ENCODE measurements at regions not wholly inside any gene's neighbourhood (a gene's known extent, or its start where the extent isn't known, plus 50 kb on each side); places are given as distances from the start of the nearest gene placed in this dataset.

DNA sequence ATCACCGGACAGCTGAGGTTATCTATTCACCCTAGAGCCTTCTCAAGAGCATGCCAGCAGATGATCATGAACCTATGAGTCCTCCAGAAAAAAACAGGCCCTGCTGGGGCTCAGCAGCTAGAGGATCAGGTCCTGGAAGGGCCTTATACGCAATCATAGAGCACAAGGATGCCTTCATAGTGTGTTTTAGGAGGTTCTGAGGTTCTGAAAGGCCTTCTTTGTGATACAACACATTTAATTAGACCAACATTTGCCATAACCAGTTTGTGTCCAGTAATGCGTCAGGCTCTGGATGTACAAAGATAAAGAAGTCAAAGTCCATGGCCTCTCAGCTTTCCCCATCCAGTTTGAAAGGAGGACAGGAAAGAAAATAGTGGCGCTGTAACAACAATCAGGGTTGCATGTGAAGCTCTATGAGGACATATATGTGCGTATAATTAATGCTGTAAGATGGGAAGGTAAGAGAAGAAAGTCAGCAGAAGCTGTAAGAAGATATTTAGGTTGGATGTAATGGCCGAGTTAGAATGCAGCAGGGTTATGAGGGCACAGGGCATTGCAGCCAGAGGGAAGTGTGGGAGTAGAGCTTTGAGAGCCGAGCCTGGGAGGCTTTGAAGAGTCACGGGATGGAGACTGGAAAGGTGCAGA, 302.6 kb upstream of the TBL1XR1 start (continued):
- peak; percentile 55 for TF ChIP-seq CREM (IDR thresholded peaks at IDR 0.05)
- TF ChIP-seq CREM (CRISPR knock-in tag; IDR thresholded peaks at IDR 0.05), result no peak
- TF ChIP-seq, protein P1, sequence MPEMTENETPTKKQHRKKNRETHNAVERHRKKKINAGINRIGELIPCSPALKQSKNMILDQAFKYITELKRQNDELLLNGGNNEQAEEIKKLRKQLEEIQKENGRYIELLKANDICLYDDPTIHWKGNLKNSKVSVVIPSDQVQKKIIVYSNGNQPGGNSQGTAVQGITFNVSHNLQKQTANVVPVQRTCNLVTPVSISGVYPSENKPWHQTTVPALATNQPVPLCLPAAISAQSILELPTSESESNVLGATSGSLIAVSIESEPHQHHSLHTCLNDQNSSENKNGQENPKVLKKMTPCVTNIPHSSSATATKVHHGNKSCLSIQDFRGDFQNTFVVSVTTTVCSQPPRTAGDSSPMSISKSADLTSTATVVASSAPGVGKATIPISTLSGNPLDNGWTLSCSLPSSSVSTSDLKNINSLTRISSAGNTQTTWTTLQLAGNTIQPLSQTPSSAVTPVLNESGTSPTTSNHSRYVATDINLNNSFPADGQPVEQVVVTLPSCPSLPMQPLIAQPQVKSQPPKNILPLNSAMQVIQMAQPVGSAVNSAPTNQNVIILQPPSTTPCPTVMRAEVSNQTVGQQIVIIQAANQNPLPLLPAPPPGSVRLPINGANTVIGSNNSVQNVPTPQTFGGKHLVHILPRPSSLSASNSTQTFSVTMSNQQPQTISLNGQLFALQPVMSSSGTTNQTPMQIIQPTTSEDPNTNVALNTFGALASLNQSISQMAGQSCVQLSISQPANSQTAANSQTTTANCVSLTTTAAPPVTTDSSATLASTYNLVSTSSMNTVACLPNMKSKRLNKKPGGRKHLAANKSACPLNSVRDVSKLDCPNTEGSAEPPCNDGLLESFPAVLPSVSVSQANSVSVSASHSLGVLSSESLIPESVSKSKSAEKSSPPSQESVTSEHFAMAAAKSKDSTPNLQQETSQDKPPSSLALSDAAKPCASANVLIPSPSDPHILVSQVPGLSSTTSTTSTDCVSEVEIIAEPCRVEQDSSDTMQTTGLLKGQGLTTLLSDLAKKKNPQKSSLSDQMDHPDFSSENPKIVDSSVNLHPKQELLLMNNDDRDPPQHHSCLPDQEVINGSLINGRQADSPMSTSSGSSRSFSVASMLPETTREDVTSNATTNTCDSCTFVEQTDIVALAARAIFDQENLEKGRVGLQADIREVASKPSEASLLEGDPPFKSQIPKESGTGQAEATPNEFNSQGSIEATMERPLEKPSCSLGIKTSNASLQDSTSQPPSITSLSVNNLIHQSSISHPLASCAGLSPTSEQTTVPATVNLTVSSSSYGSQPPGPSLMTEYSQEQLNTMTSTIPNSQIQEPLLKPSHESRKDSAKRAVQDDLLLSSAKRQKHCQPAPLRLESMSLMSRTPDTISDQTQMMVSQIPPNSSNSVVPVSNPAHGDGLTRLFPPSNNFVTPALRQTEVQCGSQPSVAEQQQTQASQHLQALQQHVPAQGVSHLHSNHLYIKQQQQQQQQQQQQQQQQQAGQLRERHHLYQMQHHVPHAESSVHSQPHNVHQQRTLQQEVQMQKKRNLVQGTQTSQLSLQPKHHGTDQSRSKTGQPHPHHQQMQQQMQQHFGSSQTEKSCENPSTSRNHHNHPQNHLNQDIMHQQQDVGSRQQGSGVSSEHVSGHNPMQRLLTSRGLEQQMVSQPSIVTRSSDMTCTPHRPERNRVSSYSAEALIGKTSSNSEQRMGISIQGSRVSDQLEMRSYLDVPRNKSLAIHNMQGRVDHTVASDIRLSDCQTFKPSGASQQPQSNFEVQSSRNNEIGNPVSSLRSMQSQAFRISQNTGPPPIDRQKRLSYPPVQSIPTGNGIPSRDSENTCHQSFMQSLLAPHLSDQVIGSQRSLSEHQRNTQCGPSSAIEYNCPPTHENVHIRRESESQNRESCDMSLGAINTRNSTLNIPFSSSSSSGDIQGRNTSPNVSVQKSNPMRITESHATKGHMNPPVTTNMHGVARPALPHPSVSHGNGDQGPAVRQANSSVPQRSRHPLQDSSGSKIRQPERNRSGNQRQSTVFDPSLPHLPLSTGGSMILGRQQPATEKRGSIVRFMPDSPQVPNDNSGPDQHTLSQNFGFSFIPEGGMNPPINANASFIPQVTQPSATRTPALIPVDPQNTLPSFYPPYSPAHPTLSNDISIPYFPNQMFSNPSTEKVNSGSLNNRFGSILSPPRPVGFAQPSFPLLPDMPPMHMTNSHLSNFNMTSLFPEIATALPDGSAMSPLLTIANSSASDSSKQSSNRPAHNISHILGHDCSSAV (CRISPR knock-in tag; IDR thresholded peaks at IDR 0.05; ENCODE audit: borderline replicate concordance), result no peak
- no peak for TF ChIP-seq KDM5B (CRISPR knock-in tag; IDR thresholded peaks at IDR 0.05; ENCODE audit: borderline replicate concordance)
- no peak for TF ChIP-seq BRD4 (CRISPR knock-in tag; IDR thresholded peaks at IDR 0.05)
- no peak for TF ChIP-seq MXD4 (CRISPR knock-in tag; IDR thresholded peaks at IDR 0.05)
- TF ChIP-seq CCAR2 (optimal IDR thresholded peaks at IDR 0.05; ENCODE audit: low read depth, low read length), result no peak
- TF ChIP-seq, protein P2, sequence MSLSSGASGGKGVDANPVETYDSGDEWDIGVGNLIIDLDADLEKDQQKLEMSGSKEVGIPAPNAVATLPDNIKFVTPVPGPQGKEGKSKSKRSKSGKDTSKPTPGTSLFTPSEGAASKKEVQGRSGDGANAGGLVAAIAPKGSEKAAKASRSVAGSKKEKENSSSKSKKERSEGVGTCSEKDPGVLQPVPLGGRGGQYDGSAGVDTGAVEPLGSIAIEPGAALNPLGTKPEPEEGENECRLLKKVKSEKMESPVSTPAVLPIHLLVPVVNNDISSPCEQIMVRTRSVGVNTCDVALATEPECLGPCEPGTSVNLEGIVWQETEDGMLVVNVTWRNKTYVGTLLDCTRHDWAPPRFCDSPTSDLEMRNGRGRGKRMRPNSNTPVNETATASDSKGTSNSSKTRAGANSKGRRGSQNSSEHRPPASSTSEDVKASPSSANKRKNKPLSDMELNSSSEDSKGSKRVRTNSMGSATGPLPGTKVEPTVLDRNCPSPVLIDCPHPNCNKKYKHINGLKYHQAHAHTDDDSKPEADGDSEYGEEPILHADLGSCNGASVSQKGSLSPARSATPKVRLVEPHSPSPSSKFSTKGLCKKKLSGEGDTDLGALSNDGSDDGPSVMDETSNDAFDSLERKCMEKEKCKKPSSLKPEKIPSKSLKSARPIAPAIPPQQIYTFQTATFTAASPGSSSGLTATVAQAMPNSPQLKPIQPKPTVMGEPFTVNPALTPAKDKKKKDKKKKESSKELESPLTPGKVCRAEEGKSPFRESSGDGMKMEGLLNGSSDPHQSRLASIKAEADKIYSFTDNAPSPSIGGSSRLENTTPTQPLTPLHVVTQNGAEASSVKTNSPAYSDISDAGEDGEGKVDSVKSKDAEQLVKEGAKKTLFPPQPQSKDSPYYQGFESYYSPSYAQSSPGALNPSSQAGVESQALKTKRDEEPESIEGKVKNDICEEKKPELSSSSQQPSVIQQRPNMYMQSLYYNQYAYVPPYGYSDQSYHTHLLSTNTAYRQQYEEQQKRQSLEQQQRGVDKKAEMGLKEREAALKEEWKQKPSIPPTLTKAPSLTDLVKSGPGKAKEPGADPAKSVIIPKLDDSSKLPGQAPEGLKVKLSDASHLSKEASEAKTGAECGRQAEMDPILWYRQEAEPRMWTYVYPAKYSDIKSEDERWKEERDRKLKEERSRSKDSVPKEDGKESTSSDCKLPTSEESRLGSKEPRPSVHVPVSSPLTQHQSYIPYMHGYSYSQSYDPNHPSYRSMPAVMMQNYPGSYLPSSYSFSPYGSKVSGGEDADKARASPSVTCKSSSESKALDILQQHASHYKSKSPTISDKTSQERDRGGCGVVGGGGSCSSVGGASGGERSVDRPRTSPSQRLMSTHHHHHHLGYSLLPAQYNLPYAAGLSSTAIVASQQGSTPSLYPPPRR (CRISPR knock-in tag; IDR thresholded peaks at IDR 0.05; ENCODE audit: borderline replicate concordance), result peak; percentile 19; the same call in 1 of the 2 replicates
- TF ChIP-seq, protein P3, sequence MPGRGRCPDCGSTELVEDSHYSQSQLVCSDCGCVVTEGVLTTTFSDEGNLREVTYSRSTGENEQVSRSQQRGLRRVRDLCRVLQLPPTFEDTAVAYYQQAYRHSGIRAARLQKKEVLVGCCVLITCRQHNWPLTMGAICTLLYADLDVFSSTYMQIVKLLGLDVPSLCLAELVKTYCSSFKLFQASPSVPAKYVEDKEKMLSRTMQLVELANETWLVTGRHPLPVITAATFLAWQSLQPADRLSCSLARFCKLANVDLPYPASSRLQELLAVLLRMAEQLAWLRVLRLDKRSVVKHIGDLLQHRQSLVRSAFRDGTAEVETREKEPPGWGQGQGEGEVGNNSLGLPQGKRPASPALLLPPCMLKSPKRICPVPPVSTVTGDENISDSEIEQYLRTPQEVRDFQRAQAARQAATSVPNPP (CRISPR knock-in tag; IDR thresholded peaks at IDR 0.05), result no peak
- no peak; the same call in 1 of the 2 replicates for TF ChIP-seq ZNF652 (CRISPR knock-in tag; IDR thresholded peaks at IDR 0.05; ENCODE audit: borderline replicate concordance, low read depth)
- no peak for TF ChIP-seq ZNF703 (CRISPR knock-in tag; IDR thresholded peaks at IDR 0.05; ENCODE audit: borderline replicate concordance)
- TF ChIP-seq, protein P4, sequence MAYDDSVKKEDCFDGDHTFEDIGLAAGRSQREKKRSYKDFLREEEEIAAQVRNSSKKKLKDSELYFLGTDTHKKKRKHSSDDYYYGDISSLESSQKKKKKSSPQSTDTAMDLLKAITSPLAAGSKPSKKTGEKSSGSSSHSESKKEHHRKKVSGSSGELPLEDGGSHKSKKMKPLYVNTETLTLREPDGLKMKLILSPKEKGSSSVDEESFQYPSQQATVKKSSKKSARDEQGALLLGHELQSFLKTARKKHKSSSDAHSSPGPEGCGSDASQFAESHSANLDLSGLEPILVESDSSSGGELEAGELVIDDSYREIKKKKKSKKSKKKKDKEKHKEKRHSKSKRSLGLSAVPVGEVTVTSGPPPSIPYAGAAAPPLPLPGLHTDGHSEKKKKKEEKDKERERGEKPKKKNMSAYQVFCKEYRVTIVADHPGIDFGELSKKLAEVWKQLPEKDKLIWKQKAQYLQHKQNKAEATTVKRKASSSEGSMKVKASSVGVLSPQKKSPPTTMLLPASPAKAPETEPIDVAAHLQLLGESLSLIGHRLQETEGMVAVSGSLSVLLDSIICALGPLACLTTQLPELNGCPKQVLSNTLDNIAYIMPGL (CRISPR knock-in tag; IDR thresholded peaks at IDR 0.05; ENCODE audit: borderline replicate concordance in 1 of 2, low read depth in 1 of 2), result peak in 1 of 2 experiments; percentile 22; a peak in 1 of 4 replicates
